GM23338 (cell line): ENCODE measurements at regions not wholly inside any gene's neighbourhood (a gene's known extent, or its start where the extent isn't known, plus 50 kb on each side); places are given as distances from the start of the nearest gene placed in this dataset.
"Not testable (repeated sequence)": the region's sequence is repeated elsewhere in the genome, so short reads cannot be mapped to it uniquely, and the experiment has no call there.

ENCODE experiments used
- ATAC-seq: fragments of 200-7000 bp; cut with Tn5 transposase; 3 replicates; pipeline ENCODE4 v1.9.1; 2020
- DNase-seq: peaks from one replicate; pipeline ENCODE4 v3.0.0-alpha.2; 2015; ENCODE audit warnings: low spot score
- H2AFZ ChIP-seq: fragments of 200-600 bp; sonication (generic); 2 replicates; pipeline ENCODE4 v1.8.0; 2016; ENCODE audit warnings: antibody characterized with exemption, mild to moderate bottlenecking, moderate library complexity
- H3F3A ChIP-seq: fragments of 200-600 bp; sonication (generic); replicated peaks from 2 replicates; pipeline ENCODE4 v1.8.0; 2017; ENCODE audit warnings: antibody characterized with exemption, mixed run types, low read depth
- H3K27ac ChIP-seq: fragments of 200-600 bp; sonication (generic); 2 replicates; pipeline ENCODE4 v1.6.1; 2016; ENCODE audit warnings: low read depth
- H3K27me3 ChIP-seq: fragments of 200-600 bp; sonication (generic); 2 replicates; pipeline ENCODE4 v1.8.0; 2016; ENCODE audit warnings: mild to moderate bottlenecking, mixed run types, moderate library complexity; ENCODE audit not compliant: insufficient read depth
- H3K36me3 ChIP-seq: fragments of 200-600 bp; sonication (generic); 2 replicates; pipeline ENCODE4 v1.8.0; 2016; ENCODE audit warnings: mild to moderate bottlenecking; ENCODE audit not compliant: insufficient read depth
- H3K4me1 ChIP-seq: fragments of 200-600 bp; sonication (generic); 2 replicates; pipeline ENCODE4 v1.8.0; 2016; ENCODE audit warnings: mild to moderate bottlenecking, moderate library complexity; ENCODE audit not compliant: insufficient read depth
- H3K4me2 ChIP-seq: fragments of 200-600 bp; sonication (generic); 2 replicates; pipeline ENCODE4 v1.7.1; 2017; ENCODE audit warnings: mixed run types
- H3K4me3 ChIP-seq: fragments of 200-600 bp; sonication (generic); 2 replicates; pipeline ENCODE4 v1.6.1; 2016; ENCODE audit warnings: mixed run types
- H3K79me2 ChIP-seq: fragments of 200-600 bp; sonication (generic); replicated peaks from 2 replicates; pipeline ENCODE4 v1.8.0; 2017; ENCODE audit warnings: mild to moderate bottlenecking; ENCODE audit not compliant: insufficient read depth
- H3K9me2 ChIP-seq: fragments of 200-600 bp; sonication (generic); 2 replicates; pipeline ENCODE4 v1.8.0; 2017; ENCODE audit not compliant: insufficient read depth
- H4K20me1 ChIP-seq: fragments of 200-600 bp; sonication (generic); replicated peaks from 2 replicates; pipeline ENCODE4 v1.8.0; 2017; ENCODE audit warnings: mild to moderate bottlenecking; ENCODE audit not compliant: insufficient read depth
- H3K27ac Mint-ChIP-seq: 2 replicates; pipeline ENCODE4 v1.8.0; 2020; ENCODE audit warnings: inconsistent platforms, mild to moderate bottlenecking, moderate library complexity, mixed read lengths
- H3K27me3 Mint-ChIP-seq: 3 replicates; pipeline ENCODE4 v1.8.0; 2022; ENCODE audit warnings: low read depth, mild to moderate bottlenecking, moderate library complexity, mixed read lengths, inconsistent platforms; ENCODE audit not compliant: insufficient read depth, poor library complexity
- H3K36me3 Mint-ChIP-seq: 3 replicates; pipeline ENCODE4 v1.8.0; 2021; ENCODE audit warnings: low read depth, mild to moderate bottlenecking, inconsistent platforms, moderate library complexity, mixed read lengths
- H3K4me1 Mint-ChIP-seq: 3 replicates; pipeline ENCODE4 v1.8.0; 2020; ENCODE audit warnings: mild to moderate bottlenecking, inconsistent platforms, mixed read lengths
- H3K4me3 Mint-ChIP-seq: 3 replicates; pipeline ENCODE4 v1.8.0; 2021; ENCODE audit warnings: moderate library complexity, mild to moderate bottlenecking, inconsistent platforms, mixed read lengths
- H3K9me3 Mint-ChIP-seq: 3 replicates; pipeline ENCODE4 v1.8.0; 2020; ENCODE audit warnings: moderate library complexity, mild to moderate bottlenecking, inconsistent platforms, mixed read lengths
- CTCF ChIP-seq, 2 experiments: fragments of 200-600 bp in 1 of 2; sonication (generic) in 1 of 2; conservative IDR thresholded peaks; 2 replicates each; pipeline versions ENCODE4 v1.5.1 to v1.6.1; 2016 to 2017; ENCODE audit warnings: antibody characterized with exemption in 2 of 2, low read depth in 2 of 2, mild to moderate bottlenecking in 2 of 2, moderate library complexity in 1 of 2
- JUNB ChIP-seq: IDR thresholded peaks from one replicate; pipeline ENCODE4 v1.6.1; 2016; ENCODE audit warnings: antibody characterized with exemption; ENCODE audit not compliant: unreplicated experiment
- NANOG ChIP-seq: IDR thresholded peaks from 2 replicates; pipeline ENCODE4 v1.6.1; 2016; ENCODE audit warnings: antibody characterized with exemption, borderline replicate concordance
- STAT1 ChIP-seq: IDR thresholded peaks from one replicate; pipeline ENCODE4 v1.6.1; 2016; ENCODE audit warnings: antibody characterized with exemption; ENCODE audit not compliant: unreplicated experiment
- ZNF462 ChIP-seq: fragments of 250-450 bp; sonication (Bioruptor Pico); IDR thresholded peaks from 2 replicates; pipeline ENCODE4 v1.5.0; 2020; ENCODE audit warnings: mild to moderate bottlenecking, moderate library complexity

GRCh38 chr5:97508864-97509263, 325.8 kb upstream of the RIOK2 start:
- H3K4me3 ChIP-seq = no peak overlapping the region
- Mint-ChIP-seq H3K4me1 (peaks cover 27% of the 10 kb centered on the region), H3K27me3 (peaks cover 2% of the 10 kb centered on the region), H3K4me3 (no peak overlapping the region), H3K36me3 (no peaks in the 10 kb centered on the region), H3K27ac (no peak overlapping the region), H3K9me3 (no peaks in the 10 kb centered on the region)
- H4K20me1 ChIP-seq = no peaks in the 10 kb centered on the region
- no peaks in the 10 kb centered on the region for H3K36me3 ChIP-seq
- DNase-seq (peak; percentile 29), ATAC-seq (peak; percentile 23; the same call in 2 of the 3 replicates)
- peaks cover 15% of the 10 kb centered on the region; the same call in 1 of the 2 replicates for H3K4me1 ChIP-seq
- H3K79me2 ChIP-seq = no peaks in the 10 kb centered on the region
- no peaks in the 10 kb centered on the region for H3F3A ChIP-seq
- peaks cover 9% of the 10 kb centered on the region; the same call in 1 of the 2 replicates for H3K27me3 ChIP-seq
- no peaks in the 10 kb centered on the region for H3K9me2 ChIP-seq
- H2AFZ ChIP-seq = no peak overlapping the region
- peak overlapping the region; percentile 4; the same call in 1 of the 2 replicates for H3K4me2 ChIP-seq
- no peak overlapping the region for H3K27ac ChIP-seq
- TF ChIP-seq JUNB = no peak
- peak; percentile 68; the same call in 1 of the 2 replicates for TF ChIP-seq NANOG
- no peak for TF ChIP-seq STAT1
- no peak for TF ChIP-seq ZNF462 (CRISPR knock-in tag)
- TF ChIP-seq CTCF (conservative IDR thresholded peaks at IDR 0.05; ENCODE audit: low read depth in 2 of 2) = no peak

- DNase-seq, H3K79me2 ChIP-seq, H3K9me2 ChIP-seq, H3K4me3 Mint-ChIP-seq, H3K36me3 ChIP-seq, H3K4me3 ChIP-seq, H3K27me3 ChIP-seq, H3K36me3 Mint-ChIP-seq, H4K20me1 ChIP-seq, ATAC-seq, H3K4me1 ChIP-seq, H3K4me2 ChIP-seq, H3K27ac Mint-ChIP-seq, H3F3A ChIP-seq, H3K27me3 Mint-ChIP-seq, H3K4me1 Mint-ChIP-seq, H2AFZ ChIP-seq, H3K27ac ChIP-seq: not testable (repeated sequence)
- H3K9me3 Mint-ChIP-seq = peaks cover 11% of the 10 kb centered on the region
Measured at GRCh38 chr5:97519565-97519964, 336.5 kb upstream of the RIOK2 start.

- H3K27me3 ChIP-seq, H3K27ac ChIP-seq, H3K4me2 ChIP-seq, H3K4me1 ChIP-seq, H3F3A ChIP-seq, H3K36me3 ChIP-seq, H3K27me3 Mint-ChIP-seq, H3K27ac Mint-ChIP-seq, H3K79me2 ChIP-seq, H3K4me3 Mint-ChIP-seq, ATAC-seq, H3K4me3 ChIP-seq, DNase-seq, H3K9me2 ChIP-seq, H2AFZ ChIP-seq, H4K20me1 ChIP-seq: not testable (repeated sequence)
- H3K36me3 Mint-ChIP-seq = peaks cover 10% of the 10 kb centered on the region
- peaks cover 14% of the 10 kb centered on the region for H3K9me3 Mint-ChIP-seq
- H3K4me1 Mint-ChIP-seq = peaks cover 10% of the 10 kb centered on the region
Measured at GRCh38 chr5:97523336-97523735, 340.3 kb upstream of the RIOK2 start.
